ENCODE measurements at regions not wholly inside any gene's neighbourhood (a gene's known extent, or its start where the extent isn't known, plus 50 kb on each side); places are given as distances from the start of the nearest gene placed in this dataset.

- H3K27me3 ChIP-seq (ENCODE audit: insufficient read depth, low read length, poor library complexity, severe bottlenecking), result no peaks in the 10 kb centered on the region
- no peak for TF ChIP-seq CTCF (conservative IDR thresholded peaks at IDR 0.05; ENCODE audit: low read length)
- no peak for TF ChIP-seq EZH2phosphoT487 (IDR thresholded peaks at IDR 0.05; ENCODE audit: borderline replicate concordance)
- H2AFZ ChIP-seq (ENCODE audit: low read length), result no peak overlapping the region
Observed at GRCh38 chr7:55733241-55734140, 129.1 kb downstream of the SEPTIN14 start.

GRCh38 chr7:55731931-55732330, 130.6 kb downstream of the SEPTIN14 start:
- no peaks in the 10 kb centered on the region for H3K9me3 ChIP-seq (ENCODE audit: insufficient read depth, low read depth, low read length)
- TF ChIP-seq CTCF (conservative IDR thresholded peaks at IDR 0.05; ENCODE audit: low read length) (no peak), EZH2phosphoT487 (IDR thresholded peaks at IDR 0.05; ENCODE audit: borderline replicate concordance) (no peak)
- no peak overlapping the region for H3K4me3 ChIP-seq (ENCODE audit: low read length, poor library complexity, severe bottlenecking)
- no peaks in the 10 kb centered on the region for H3K4me1 ChIP-seq (ENCODE audit: insufficient read depth, low read length, poor library complexity, severe bottlenecking)
- no peaks in the 10 kb centered on the region for H3K9me2 ChIP-seq (replicated peaks; ENCODE audit: low read depth, low read length)
- no peaks in the 10 kb centered on the region for H3K79me2 ChIP-seq (ENCODE audit: insufficient read depth, low read length)
- H3K27me3 ChIP-seq (ENCODE audit: insufficient read depth, low read length, poor library complexity, severe bottlenecking), result no peaks in the 10 kb centered on the region
- H3K36me3 ChIP-seq (ENCODE audit: insufficient read depth, low read length), result no peaks in the 10 kb centered on the region
- no peaks in the 10 kb centered on the region for H3F3A ChIP-seq (ENCODE audit: low read depth)
- H3K9ac ChIP-seq (ENCODE audit: low read depth, low read length, poor library complexity, severe bottlenecking), result no peak overlapping the region
- no peak overlapping the region for H2AFZ ChIP-seq (ENCODE audit: low read length)
- H4K20me1 ChIP-seq (ENCODE audit: insufficient read depth, low read length, poor library complexity, severe bottlenecking), result no peaks in the 10 kb centered on the region
- no peak overlapping the region for H3K4me2 ChIP-seq (ENCODE audit: low read depth, low read length, poor library complexity, severe bottlenecking)

More at GRCh38 chr7:55733241-55734140, 129.1 kb downstream of the SEPTIN14 start:
- Histone ChIP-seq H3K4me1 (ENCODE audit: insufficient read depth, low read length, poor library complexity, severe bottlenecking) (no peaks in the 10 kb centered on the region), H3K9ac (ENCODE audit: low read depth, low read length, poor library complexity, severe bottlenecking) (no peak overlapping the region), H3K36me3 (ENCODE audit: insufficient read depth, low read length) (no peaks in the 10 kb centered on the region), H3K79me2 (ENCODE audit: insufficient read depth, low read length) (no peaks in the 10 kb centered on the region), H3K4me2 (ENCODE audit: low read depth, low read length, poor library complexity, severe bottlenecking) (no peak overlapping the region), H3K9me2 (replicated peaks; ENCODE audit: low read depth, low read length) (no peaks in the 10 kb centered on the region), H4K20me1 (ENCODE audit: insufficient read depth, low read length, poor library complexity, severe bottlenecking) (no peaks in the 10 kb centered on the region), H3K4me3 (ENCODE audit: low read length, poor library complexity, severe bottlenecking) (no peak overlapping the region), H3K9me3 (ENCODE audit: insufficient read depth, low read depth, low read length) (no peaks in the 10 kb centered on the region), H3F3A (ENCODE audit: low read depth) (no peaks in the 10 kb centered on the region)

- no peak overlapping the region for H3K9ac ChIP-seq (ENCODE audit: low read depth, low read length, poor library complexity, severe bottlenecking)
- no peak for TF ChIP-seq EZH2phosphoT487 (IDR thresholded peaks at IDR 0.05; ENCODE audit: borderline replicate concordance)
- TF ChIP-seq CTCF (conservative IDR thresholded peaks at IDR 0.05; ENCODE audit: low read length), result no peak
- no peaks in the 10 kb centered on the region for H3K27me3 ChIP-seq (ENCODE audit: insufficient read depth, low read length, poor library complexity, severe bottlenecking)
- H3K4me3 ChIP-seq (ENCODE audit: low read length, poor library complexity, severe bottlenecking), result no peak overlapping the region
- no peaks in the 10 kb centered on the region for H3K4me1 ChIP-seq (ENCODE audit: insufficient read depth, low read length, poor library complexity, severe bottlenecking)
- H3K9me3 ChIP-seq (ENCODE audit: insufficient read depth, low read depth, low read length), result no peaks in the 10 kb centered on the region
- no peaks in the 10 kb centered on the region for H4K20me1 ChIP-seq (ENCODE audit: insufficient read depth, low read length, poor library complexity, severe bottlenecking)
- H3K9me2 ChIP-seq (replicated peaks; ENCODE audit: low read depth, low read length), result no peaks in the 10 kb centered on the region
- H3K4me2 ChIP-seq (ENCODE audit: low read depth, low read length, poor library complexity, severe bottlenecking), result no peak overlapping the region
- H3F3A ChIP-seq (ENCODE audit: low read depth), result no peaks in the 10 kb centered on the region
- H2AFZ ChIP-seq (ENCODE audit: low read length), result no peak overlapping the region
- no peaks in the 10 kb centered on the region for H3K36me3 ChIP-seq (ENCODE audit: insufficient read depth, low read length)
- H3K79me2 ChIP-seq (ENCODE audit: insufficient read depth, low read length), result no peaks in the 10 kb centered on the region
Observed at GRCh38 chr7:55730197-55730596, 132.4 kb downstream of the SEPTIN14 start.

Data from Loucy (cell line).